Transverse colon (tissue), 4 donors: ENCODE measurements at regions not wholly inside any gene's neighbourhood (a gene's known extent, or its start where the extent isn't known, plus 50 kb on each side); places are given as distances from the start of the nearest gene placed in this dataset.

Experiments used
- CTCF ChIP-seq, 5 experiments: fragments of 200-600 bp in 3 of 5; fragments of 450-650 bp in 2 of 5; sonication (generic) in 3 of 5; IDR thresholded peaks; 1 replicate in 2 of 5; 2 replicates in 3 of 5; pipeline ENCODE4 v1.5.1; 2016 to 2017; ENCODE audit warnings: antibody characterized with exemption in 5 of 5, inconsistent platforms in 3 of 5, mild to moderate bottlenecking in 2 of 5, moderate library complexity in 1 of 5
- EP300 ChIP-seq: sonication (generic); formaldehyde crosslinking; IDR thresholded peaks from one replicate; pipeline ENCODE4 v1.6.1; 2017; ENCODE audit warnings: antibody characterized with exemption, low read depth
- POLR2A ChIP-seq: fragments of 450-650 bp; IDR thresholded peaks from one replicate; pipeline ENCODE4 v1.6.1; 2016; ENCODE audit warnings: antibody characterized with exemption, mild to moderate bottlenecking, moderate library complexity
- POLR2AphosphoS5 ChIP-seq, 3 donors: sonication (generic); formaldehyde crosslinking; IDR thresholded peaks; one replicate each; pipeline ENCODE4 v1.6.1; 2016; ENCODE audit warnings: antibody characterized with exemption in 3 of 3

GRCh38 chr2:191538334-191538903, 139.5 kb upstream of the NABP1 start:
- TF ChIP-seq CTCF (IDR thresholded peaks at IDR 0.05) (no peak), POLR2A (no peak), EP300 (no peak), POLR2AphosphoS5 (IDR thresholded peaks at IDR 0.05) (no peak)
